GM19239 (cell line): ENCODE measurements at regions not wholly inside any gene's neighbourhood (a gene's known extent, or its start where the extent isn't known, plus 50 kb on each side); places are given as distances from the start of the nearest gene placed in this dataset.

ENCODE experiments used
- DNase-seq: peaks from one replicate; pipeline ENCODE4 v3.0.0; 2011; ENCODE audit warnings: low spot score; ENCODE audit not compliant: insufficient read length
- FAIRE-seq: peaks from 2 replicates; lab custom pipeline; 2011; peaks lifted over from hg19 to GRCh38; lab: Jason Lieb, UNC

DNA sequence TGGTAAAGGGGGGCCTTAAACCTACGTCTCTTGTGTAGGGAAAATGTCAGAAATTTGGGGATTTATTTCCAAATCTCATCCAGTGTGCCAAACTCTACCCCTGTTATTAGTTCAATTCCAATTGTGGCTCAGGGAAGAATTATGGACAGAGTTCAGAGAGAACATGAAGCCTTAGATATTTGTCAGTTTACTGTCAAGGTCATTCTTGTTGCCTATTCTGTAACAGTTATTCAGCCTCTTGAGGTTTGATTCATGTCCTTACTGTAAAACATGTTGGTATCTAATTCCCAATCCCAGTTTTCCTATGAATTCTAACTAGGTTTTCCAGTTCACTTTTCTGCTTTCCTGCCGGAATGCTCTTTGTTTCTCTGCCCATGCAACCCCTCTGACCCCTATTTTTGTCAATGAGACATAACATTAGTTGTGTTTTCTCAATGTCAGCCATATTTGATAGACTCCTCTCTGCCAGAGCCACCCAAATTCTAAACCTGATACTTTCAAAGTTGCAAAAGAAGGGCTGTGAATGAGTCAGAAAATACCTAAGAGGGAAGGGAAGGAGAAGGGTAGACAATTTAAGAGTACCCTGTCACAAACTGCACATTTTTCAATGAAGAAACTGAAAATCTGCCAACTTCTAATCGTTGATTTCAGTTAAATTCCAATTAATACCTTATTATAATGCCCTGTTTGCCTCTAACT is 52.4 kb downstream of the ATOSA start:
- DNase-seq (no peak), FAIRE-seq (no peak)

DNA sequence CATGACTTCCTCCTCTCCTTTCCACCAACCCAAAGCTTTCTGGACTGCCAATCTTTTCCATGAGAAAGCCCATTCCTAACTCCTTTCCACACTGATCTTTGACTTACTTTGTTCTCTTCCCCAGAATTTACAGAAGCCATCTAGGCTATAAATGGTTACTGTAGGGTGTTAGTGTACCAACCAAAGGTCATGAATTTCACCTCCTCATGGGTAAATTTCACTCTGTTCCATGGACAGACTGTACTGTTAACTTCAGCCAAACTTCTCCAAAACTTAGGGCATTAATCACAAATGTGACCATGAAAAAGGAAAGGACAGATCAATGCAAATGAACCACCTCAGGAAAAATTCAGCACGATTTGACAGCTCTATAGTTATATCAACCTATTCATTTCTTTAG is 54.9 kb downstream of the ATOSA start:
- FAIRE-seq (peak; percentile 21), DNase-seq (no peak)

DNA sequence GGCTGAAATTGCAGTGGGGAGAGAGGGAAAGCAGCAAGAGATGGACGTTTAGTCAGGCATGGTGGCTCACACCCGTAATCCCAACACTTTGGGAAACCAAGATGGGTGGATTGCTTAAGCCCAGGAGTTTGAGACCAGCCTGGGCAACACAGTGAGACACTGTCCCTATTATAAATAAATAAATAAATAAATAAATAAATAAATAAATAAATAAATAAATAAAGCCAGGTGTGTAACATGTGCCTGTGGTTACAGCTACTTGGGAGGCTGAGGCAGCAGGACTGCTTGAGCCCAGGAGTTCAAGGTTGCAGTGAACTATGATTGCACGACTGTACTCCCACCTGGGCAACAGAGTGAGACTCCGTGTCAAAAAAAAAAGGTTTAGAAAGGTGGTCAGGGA is 54.0 kb upstream of the ARPP19 start:
- DNase-seq (no peak), FAIRE-seq (no peak)

DNA sequence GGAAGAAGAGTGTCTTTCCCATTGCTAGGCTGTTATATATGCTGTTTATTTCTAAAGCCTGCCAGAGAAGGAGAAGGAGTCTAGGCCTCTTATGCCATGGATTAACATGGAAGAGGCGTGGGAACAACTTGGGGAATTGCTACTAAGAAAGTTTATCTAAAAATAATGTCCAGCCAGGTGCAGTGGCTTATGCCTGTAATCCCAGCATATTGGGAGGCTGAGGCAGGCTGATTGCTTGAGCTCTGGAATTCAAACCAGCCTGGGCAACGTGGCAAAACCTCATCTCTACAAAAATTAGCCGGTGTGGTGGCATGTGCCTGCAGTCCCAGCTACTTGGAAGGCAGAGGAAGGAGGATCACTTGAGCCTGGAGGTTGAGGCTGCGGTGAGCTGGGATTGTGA is 51.7 kb upstream of the ARPP19 start:
- no peak for DNase-seq
- no peak for FAIRE-seq
